ENCODE measurements at regions not wholly inside any gene's neighbourhood (a gene's known extent, or its start where the extent isn't known, plus 50 kb on each side); places are given as distances from the start of the nearest gene placed in this dataset.

GRCh38 chr13:21901811-21902708 lies 231.2 kb downstream of the FGF9 start:
- Histone ChIP-seq H3K4me1 (ENCODE audit: control insufficient read depth, extremely low read depth, insufficient read depth, low read length) (no peaks in the 10 kb centered on the region), H3K4me2 (ENCODE audit: extremely low read depth, insufficient read depth, low read length) (no peak overlapping the region), H3K27me3 (ENCODE audit: control insufficient read depth, insufficient read depth, low read length) (no peaks in the 10 kb centered on the region), H3K4me3 (replicated peaks in 1 of 4; ENCODE audit: control extremely low read depth in 1 of 4, insufficient read depth in 1 of 4, low read depth in 3 of 4, low read length in 4 of 4) (no peak overlapping the region), H3K9ac (ENCODE audit: insufficient read depth, low read length) (no peak overlapping the region), H3K27ac (ENCODE audit: insufficient read depth, low read length) (no peak overlapping the region), H3K36me3 (ENCODE audit: control insufficient read depth, insufficient read depth, low read length) (no peaks in the 10 kb centered on the region), H2AFZ (ENCODE audit: low read length) (no peak overlapping the region), H3K79me2 (ENCODE audit: control insufficient read depth, insufficient read depth, low read length) (no peaks in the 10 kb centered on the region), H4K20me1 (ENCODE audit: control insufficient read depth, extremely low read depth, insufficient read depth, low read length) (no peaks in the 10 kb centered on the region), H3K9me3 (ENCODE audit: control insufficient read depth, insufficient read depth, low read depth, low read length) (no peaks in the 10 kb centered on the region)
- DNase-seq (ENCODE audit: low read depth in 2 of 2): peak in 1 of 2 donors; percentile 2
- TF ChIP-seq CTCF (conservative IDR thresholded peaks at IDR 0.05 in 1 of 2, IDR thresholded peaks at IDR 0.05 in 1 of 2; ENCODE audit: low read depth in 1 of 2, low read length in 2 of 2) (no peak), EZH2 (IDR thresholded peaks at IDR 0.05; ENCODE audit: low read length, missing control alignments) (no peak)

GRCh38 chr13:21902709-21903098 lies 231.8 kb downstream of the FGF9 start:
- no peak for DNase-seq (ENCODE audit: low read depth in 2 of 2)
- H2AFZ ChIP-seq (ENCODE audit: low read length): no peak overlapping the region
- H3K4me3 ChIP-seq (replicated peaks in 1 of 4; ENCODE audit: control extremely low read depth in 1 of 4, insufficient read depth in 1 of 4, low read depth in 3 of 4, low read length in 4 of 4): no peak overlapping the region
- no peaks in the 10 kb centered on the region for H3K9me3 ChIP-seq (ENCODE audit: control insufficient read depth, insufficient read depth, low read depth, low read length)
- no peak overlapping the region for H3K4me2 ChIP-seq (ENCODE audit: extremely low read depth, insufficient read depth, low read length)
- no peak overlapping the region for H3K9ac ChIP-seq (ENCODE audit: insufficient read depth, low read length)
- no peaks in the 10 kb centered on the region for H3K79me2 ChIP-seq (ENCODE audit: control insufficient read depth, insufficient read depth, low read length)
- H3K27ac ChIP-seq (ENCODE audit: insufficient read depth, low read length): no peak overlapping the region
- no peaks in the 10 kb centered on the region for H3K27me3 ChIP-seq (ENCODE audit: control insufficient read depth, insufficient read depth, low read length)
- no peaks in the 10 kb centered on the region for H3K36me3 ChIP-seq (ENCODE audit: control insufficient read depth, insufficient read depth, low read length)
- TF ChIP-seq CTCF (conservative IDR thresholded peaks at IDR 0.05 in 1 of 2, IDR thresholded peaks at IDR 0.05 in 1 of 2; ENCODE audit: low read depth in 1 of 2, low read length in 2 of 2): no peak
- no peak for TF ChIP-seq EZH2 (IDR thresholded peaks at IDR 0.05; ENCODE audit: low read length, missing control alignments)
- no peaks in the 10 kb centered on the region for H3K4me1 ChIP-seq (ENCODE audit: control insufficient read depth, extremely low read depth, insufficient read depth, low read length)
- H4K20me1 ChIP-seq (ENCODE audit: control insufficient read depth, extremely low read depth, insufficient read depth, low read length): no peaks in the 10 kb centered on the region

- H3K4me1 ChIP-seq (ENCODE audit: control insufficient read depth, extremely low read depth, insufficient read depth, low read length): no peaks in the 10 kb centered on the region
- H3K9ac ChIP-seq (ENCODE audit: insufficient read depth, low read length): no peak overlapping the region
- H2AFZ ChIP-seq (ENCODE audit: low read length): no peak overlapping the region
- H3K27ac ChIP-seq (ENCODE audit: insufficient read depth, low read length): no peak overlapping the region
- H3K4me2 ChIP-seq (ENCODE audit: extremely low read depth, insufficient read depth, low read length): no peak overlapping the region
- H3K27me3 ChIP-seq (ENCODE audit: control insufficient read depth, insufficient read depth, low read length): no peaks in the 10 kb centered on the region
- no peak overlapping the region for H3K4me3 ChIP-seq (replicated peaks in 1 of 4; ENCODE audit: control extremely low read depth in 1 of 4, insufficient read depth in 1 of 4, low read depth in 3 of 4, low read length in 4 of 4)
- no peak for DNase-seq (ENCODE audit: low read depth in 2 of 2)
- no peaks in the 10 kb centered on the region for H3K79me2 ChIP-seq (ENCODE audit: control insufficient read depth, insufficient read depth, low read length)
- H3K36me3 ChIP-seq (ENCODE audit: control insufficient read depth, insufficient read depth, low read length): no peaks in the 10 kb centered on the region
- H3K9me3 ChIP-seq (ENCODE audit: control insufficient read depth, insufficient read depth, low read depth, low read length): no peaks in the 10 kb centered on the region
- no peaks in the 10 kb centered on the region for H4K20me1 ChIP-seq (ENCODE audit: control insufficient read depth, extremely low read depth, insufficient read depth, low read length)
- TF ChIP-seq CTCF (conservative IDR thresholded peaks at IDR 0.05 in 1 of 2, IDR thresholded peaks at IDR 0.05 in 1 of 2; ENCODE audit: low read depth in 1 of 2, low read length in 2 of 2) (no peak), EZH2 (IDR thresholded peaks at IDR 0.05; ENCODE audit: low read length, missing control alignments) (no peak)
Observed at GRCh38 chr13:21905486-21905885, 234.6 kb downstream of the FGF9 start.
